Vagina (tissue), 2 donors: ENCODE measurements at regions not wholly inside any gene's neighbourhood (a gene's known extent, or its start where the extent isn't known, plus 50 kb on each side); places are given as distances from the start of the nearest gene placed in this dataset.

ENCODE experiments used
- POLR2A ChIP-seq, 2 donors: fragments of 450-650 bp; IDR thresholded peaks; one replicate each; pipeline ENCODE4 v1.6.1; 2017; ENCODE audit warnings: antibody characterized with exemption in 2 of 2, mild to moderate bottlenecking in 2 of 2, moderate library complexity in 2 of 2
- TF ChIP-seq, protein P1 (sequence below), 3 experiments: fragments of 450-650 bp in 2 of 3; fragments of 200-600 bp in 1 of 3; sonication (generic) in 1 of 3; IDR thresholded peaks; one replicate each; pipeline ENCODE4 v1.5.1; 2017 to 2019; ENCODE audit warnings: antibody characterized with exemption in 3 of 3, mild to moderate bottlenecking in 2 of 3, moderate library complexity in 2 of 3

DNA sequence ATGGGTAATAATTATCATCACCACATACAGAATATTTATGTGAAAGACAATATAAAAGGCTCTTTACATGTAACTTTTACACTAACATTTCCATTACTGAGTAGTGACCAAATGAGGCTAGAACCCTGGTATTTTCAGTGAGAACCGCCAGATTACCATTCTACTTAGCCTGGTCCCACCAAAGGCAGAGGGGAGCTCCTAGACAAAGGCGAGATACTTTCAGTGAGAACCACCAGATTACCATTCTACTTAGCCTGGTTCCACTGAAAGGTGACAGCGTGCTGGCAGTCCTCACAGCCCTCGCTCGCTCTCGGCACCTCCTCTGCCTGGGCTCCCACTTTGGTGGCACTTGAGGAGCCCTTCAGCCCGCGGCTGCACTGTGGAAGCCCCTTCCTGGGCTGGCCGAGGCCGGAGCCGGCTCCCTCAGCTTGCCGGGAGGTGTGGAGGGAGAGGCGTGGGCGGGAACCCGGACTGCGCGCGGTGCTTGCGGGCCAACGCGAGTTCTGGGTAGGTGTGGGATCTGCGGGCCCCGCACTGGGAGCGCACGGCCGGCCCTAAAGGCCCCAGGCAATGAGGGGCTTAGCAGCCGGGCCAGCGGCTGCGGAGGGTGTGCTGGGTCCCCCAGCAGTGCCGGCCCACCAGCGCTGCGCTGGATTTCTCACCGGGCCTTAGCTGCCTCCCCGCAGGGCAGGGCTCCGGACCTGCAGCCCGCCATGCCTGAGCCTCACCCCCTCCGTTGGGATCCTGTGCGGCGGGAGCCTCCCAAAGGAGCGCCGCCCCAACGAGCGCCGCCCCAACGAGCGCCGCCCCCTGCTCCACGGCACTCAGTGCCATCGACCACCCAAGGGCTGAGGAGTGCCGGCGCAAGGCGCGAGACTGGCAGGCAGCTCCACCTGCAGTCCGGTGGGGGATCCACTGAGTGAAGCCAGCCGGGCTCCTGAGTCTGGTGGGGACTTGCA lies 1276.1 kb downstream of the PCDH7 start:
- TF ChIP-seq, protein P1, sequence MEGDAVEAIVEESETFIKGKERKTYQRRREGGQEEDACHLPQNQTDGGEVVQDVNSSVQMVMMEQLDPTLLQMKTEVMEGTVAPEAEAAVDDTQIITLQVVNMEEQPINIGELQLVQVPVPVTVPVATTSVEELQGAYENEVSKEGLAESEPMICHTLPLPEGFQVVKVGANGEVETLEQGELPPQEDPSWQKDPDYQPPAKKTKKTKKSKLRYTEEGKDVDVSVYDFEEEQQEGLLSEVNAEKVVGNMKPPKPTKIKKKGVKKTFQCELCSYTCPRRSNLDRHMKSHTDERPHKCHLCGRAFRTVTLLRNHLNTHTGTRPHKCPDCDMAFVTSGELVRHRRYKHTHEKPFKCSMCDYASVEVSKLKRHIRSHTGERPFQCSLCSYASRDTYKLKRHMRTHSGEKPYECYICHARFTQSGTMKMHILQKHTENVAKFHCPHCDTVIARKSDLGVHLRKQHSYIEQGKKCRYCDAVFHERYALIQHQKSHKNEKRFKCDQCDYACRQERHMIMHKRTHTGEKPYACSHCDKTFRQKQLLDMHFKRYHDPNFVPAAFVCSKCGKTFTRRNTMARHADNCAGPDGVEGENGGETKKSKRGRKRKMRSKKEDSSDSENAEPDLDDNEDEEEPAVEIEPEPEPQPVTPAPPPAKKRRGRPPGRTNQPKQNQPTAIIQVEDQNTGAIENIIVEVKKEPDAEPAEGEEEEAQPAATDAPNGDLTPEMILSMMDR (IDR thresholded peaks at IDR 0.05) = no peak
- TF ChIP-seq POLR2A (IDR thresholded peaks at IDR 0.05) = no peak
